ENCODE measurements at regions not wholly inside any gene's neighbourhood (a gene's known extent, or its start where the extent isn't known, plus 50 kb on each side); places are given as distances from the start of the nearest gene placed in this dataset.

- ChIA-PET POLR2A (no interaction called here), CTCF (no interaction called here)
- Histone ChIP-seq H3K27me3 (ENCODE audit: insufficient read depth) (no peaks in the 10 kb centered on the region; the same call in 1 of the 2 replicates), H4K20me1 (ENCODE audit: insufficient read depth) (no peaks in the 10 kb centered on the region), H3K9me3 (no peaks in the 10 kb centered on the region), H3K4me1 (ENCODE audit: control insufficient read depth in 1 of 2, insufficient read depth in 2 of 2, low read depth in 1 of 2, low read length in 1 of 2) (no peaks in the 10 kb centered on the region), H3K36me3 (replicated peaks in 1 of 2; ENCODE audit: control insufficient read depth in 1 of 2, insufficient read depth in 2 of 2, low read length in 1 of 2) (no peaks in the 10 kb centered on the region), H3K4me2 (no peak overlapping the region), H3K27ac (ENCODE audit: low read depth in 2 of 2, low read length in 1 of 2) (no peak overlapping the region), H2AFZ (ENCODE audit: low read depth) (no peak overlapping the region), H3F3A (replicated peaks; ENCODE audit: insufficient read depth) (no peaks in the 10 kb centered on the region), H3K9me2 (no peaks in the 10 kb centered on the region), H3K4me3 (ENCODE audit: low read depth in 2 of 2, low read length in 1 of 2) (no peak overlapping the region), H3K79me2 (ENCODE audit: insufficient read depth) (no peaks in the 10 kb centered on the region), H3K9ac (no peak overlapping the region)
- TF ChIP-seq EP300 (IDR thresholded peaks at IDR 0.05; ENCODE audit: borderline replicate concordance in 1 of 2, low read depth in 1 of 2, low read length in 1 of 2) (no peak), MAX (IDR thresholded peaks at IDR 0.05; ENCODE audit: low read depth) (no peak), NFIC (IDR thresholded peaks at IDR 0.05; ENCODE audit: borderline replicate concordance) (no peak), CHD2 (IDR thresholded peaks at IDR 0.05; ENCODE audit: low read length, partially characterized antibody) (no peak), RCOR1 (IDR thresholded peaks at IDR 0.05; ENCODE audit: low read length) (no peak), POLR2AphosphoS5 (IDR thresholded peaks at IDR 0.05; ENCODE audit: low read depth, low read length) (no peak), PBX3 (IDR thresholded peaks at IDR 0.05) (no peak), YY1 (IDR thresholded peaks at IDR 0.05; ENCODE audit: low read depth) (no peak), SMC3 (IDR thresholded peaks at IDR 0.05; ENCODE audit: low read depth, low read length) (no peak), TCF12 (IDR thresholded peaks at IDR 0.05) (no peak)
- WGBS (ENCODE audit: low lambda C conversion rate): 6% methylated on average over 3 of the region's 3 CpGs
- DNase-seq: no peak
Observed at GRCh38 chr2:155947069-155947468, 385.5 kb downstream of the NR4A2 start.

- POLR2A ChIA-PET: no interaction called here
- no peak overlapping the region for H2AFZ ChIP-seq (ENCODE audit: low read depth)
- H3K79me2 ChIP-seq (ENCODE audit: insufficient read depth): no peaks in the 10 kb centered on the region
- H3K27ac ChIP-seq (ENCODE audit: low read depth in 2 of 2, low read length in 1 of 2): no peak overlapping the region
- no peak overlapping the region for H3K9ac ChIP-seq
- H3K4me1 ChIP-seq (ENCODE audit: control insufficient read depth in 1 of 2, insufficient read depth in 2 of 2, low read depth in 1 of 2, low read length in 1 of 2): no peaks in the 10 kb centered on the region
- H3K36me3 ChIP-seq (replicated peaks in 1 of 2; ENCODE audit: control insufficient read depth in 1 of 2, insufficient read depth in 2 of 2, low read length in 1 of 2): no peaks in the 10 kb centered on the region
- TF ChIP-seq NRF1 (IDR thresholded peaks at IDR 0.05; ENCODE audit: low read depth, low read length) (no peak), ZBTB33 (IDR thresholded peaks at IDR 0.05; ENCODE audit: borderline replicate concordance, low read depth) (no peak), CTCF (IDR thresholded peaks at IDR 0.05) (no peak), MEF2A (IDR thresholded peaks at IDR 0.05; ENCODE audit: borderline replicate concordance, low read depth) (no peak), FOXJ3 (CRISPR knock-in tag; IDR thresholded peaks at IDR 0.05) (no peak), PBX3 (IDR thresholded peaks at IDR 0.05) (no peak)
- H3F3A ChIP-seq (replicated peaks; ENCODE audit: insufficient read depth): no peaks in the 10 kb centered on the region
- no peaks in the 10 kb centered on the region for H3K9me3 ChIP-seq
- WGBS (ENCODE audit: low lambda C conversion rate): 3% methylated on average over 1 of the region's 1 CpG
- H3K9me2 ChIP-seq: no peaks in the 10 kb centered on the region
- no peak overlapping the region for H3K4me2 ChIP-seq
- no peak for DNase-seq
- no peaks in the 10 kb centered on the region for H4K20me1 ChIP-seq (ENCODE audit: insufficient read depth)
- H3K4me3 ChIP-seq (ENCODE audit: low read depth in 2 of 2, low read length in 1 of 2): no peak overlapping the region
- CTCF ChIA-PET: no interaction called here
- H3K27me3 ChIP-seq (ENCODE audit: insufficient read depth): no peaks in the 10 kb centered on the region; the same call in 1 of the 2 replicates
Observed at GRCh38 chr2:155944218-155944617, 388.3 kb downstream of the NR4A2 start.
